Stimulated activated naive CD4-positive, alpha-beta T cell treated with Interleukin-2 at 50 U/mL for 16 hours (primary cell): ENCODE measurements at regions not wholly inside any gene's neighbourhood (a gene's known extent, or its start where the extent isn't known, plus 50 kb on each side); places are given as distances from the start of the nearest gene placed in this dataset.

Experiments used
- DNase-seq: peaks from one replicate; lab custom pipeline; 2025; lab: John Stamatoyannopoulos, UW

DNA sequence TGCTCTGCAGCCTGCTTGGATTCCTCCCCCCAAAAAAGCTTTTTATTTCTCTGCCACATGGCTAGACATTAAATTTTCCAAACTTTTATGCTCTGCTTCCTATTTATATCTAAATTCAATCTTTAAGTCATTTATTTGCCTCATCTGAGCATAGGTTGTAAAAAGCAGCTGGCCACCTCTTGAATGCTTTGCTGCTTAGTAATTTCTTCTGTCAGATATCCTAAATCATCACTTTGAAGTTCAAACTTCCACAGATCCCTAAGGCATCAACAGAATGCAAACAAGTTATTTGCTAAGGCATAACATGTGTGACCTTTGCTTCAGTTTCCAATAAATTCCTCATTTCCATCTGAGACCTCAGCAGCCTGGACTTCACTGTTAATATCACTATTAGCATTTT, 209.6 kb downstream of the FSCB start:
- DNase-seq = no peak

DNA sequence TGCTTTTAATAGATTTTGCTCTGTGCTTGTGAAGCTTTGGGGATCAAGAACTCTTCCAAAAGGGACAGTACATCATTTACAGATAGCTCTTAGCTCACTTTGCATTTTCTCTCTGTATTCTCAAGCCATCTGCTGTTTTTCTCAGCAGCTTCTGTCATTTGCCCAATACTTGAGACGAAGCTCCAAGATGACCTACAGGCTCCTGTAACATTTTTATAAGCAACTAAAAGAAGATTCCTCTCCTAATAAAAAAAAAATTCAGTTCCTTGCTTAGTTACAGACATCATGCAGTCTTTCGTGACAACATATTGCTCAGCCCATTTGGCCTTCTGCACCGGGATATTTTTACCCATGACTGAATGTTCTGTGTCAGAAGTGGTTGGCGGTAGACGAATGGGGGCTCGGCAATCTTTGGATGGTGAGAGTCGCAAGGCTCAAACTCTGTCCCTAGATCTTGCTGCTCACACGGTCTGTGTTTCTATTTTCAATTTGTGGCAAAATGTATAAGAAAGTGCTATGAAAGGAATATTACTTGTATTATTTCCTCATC, 215.6 kb downstream of the FSCB start:
- no peak for DNase-seq

DNA sequence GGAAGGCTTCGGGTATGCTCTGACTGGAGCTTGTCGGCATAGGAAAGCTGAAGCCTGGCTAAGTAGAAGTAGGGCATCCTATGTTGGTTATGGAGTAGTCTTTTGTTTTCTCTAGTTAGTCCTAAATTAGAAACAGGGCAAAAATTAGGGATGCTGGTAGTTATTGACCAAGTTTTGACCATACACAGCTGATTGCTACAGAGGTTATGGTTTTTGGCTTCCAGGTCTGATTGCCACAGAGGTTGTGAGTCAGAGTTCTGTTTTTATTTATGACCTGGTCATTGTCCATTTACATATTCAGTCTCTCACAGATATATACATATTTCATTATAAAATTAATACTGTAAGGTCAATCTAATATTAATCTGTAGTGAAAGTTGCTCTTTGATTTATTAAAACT, 219.2 kb downstream of the FSCB start:
- no peak for DNase-seq

DNA sequence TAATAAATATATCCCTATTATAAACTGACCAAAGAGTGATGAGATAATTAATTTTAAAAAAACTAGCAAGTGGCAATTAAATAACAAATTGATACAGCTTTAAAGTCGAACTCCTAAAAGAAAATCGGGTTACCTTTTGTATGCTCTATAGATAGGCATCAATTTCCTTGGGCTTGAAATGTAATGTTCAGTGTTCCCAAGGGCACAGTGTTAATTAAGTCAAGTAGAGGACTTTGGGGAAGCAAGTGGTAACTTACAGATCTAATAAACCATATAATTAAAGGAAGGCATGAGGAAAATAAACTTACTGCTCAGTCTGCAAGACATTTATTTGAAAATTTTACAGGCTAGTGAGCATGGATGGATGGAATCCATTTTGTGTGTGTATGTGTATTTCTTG, 220.9 kb downstream of the FSCB start:
- no peak for DNase-seq

DNA sequence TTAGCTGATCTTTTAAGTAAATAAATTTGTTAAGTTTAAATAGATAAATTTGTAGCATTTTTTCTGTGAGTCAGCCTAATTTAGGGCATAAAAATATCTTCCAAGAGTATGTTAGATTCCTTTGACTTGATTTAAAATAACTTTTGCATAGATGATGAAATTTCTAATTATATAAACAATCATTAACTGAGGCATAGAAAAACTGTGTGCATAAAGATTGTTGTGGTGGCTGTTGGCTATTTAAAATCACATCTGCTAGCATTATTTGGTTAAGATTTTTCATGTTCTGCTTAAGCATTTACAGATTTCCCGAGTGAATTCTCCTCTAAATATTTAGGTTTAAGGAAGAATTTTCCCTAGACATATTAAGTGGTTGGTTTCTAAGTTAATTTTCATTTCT, 223.2 kb downstream of the FSCB start:
- no peak for DNase-seq

DNA sequence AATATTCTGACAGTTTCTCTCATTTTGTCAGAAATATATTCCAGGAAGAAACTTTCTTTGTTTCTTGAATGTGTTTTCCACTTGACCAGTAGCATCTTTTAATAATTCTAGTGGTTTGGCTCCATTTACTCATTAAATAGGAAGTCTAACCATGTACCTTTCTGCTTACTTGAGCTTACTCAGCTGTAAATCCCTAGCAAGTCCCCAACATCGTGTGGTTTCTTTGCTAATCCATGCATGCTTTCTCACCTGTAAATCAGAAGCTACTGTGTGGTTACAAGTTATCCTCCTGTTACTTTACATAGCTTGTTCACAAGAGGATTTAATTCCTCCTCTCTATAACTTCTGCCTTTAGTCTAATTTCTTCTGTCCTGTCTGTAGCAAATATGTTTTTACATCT, 227.7 kb downstream of the FSCB start:
- no peak for DNase-seq

DNA sequence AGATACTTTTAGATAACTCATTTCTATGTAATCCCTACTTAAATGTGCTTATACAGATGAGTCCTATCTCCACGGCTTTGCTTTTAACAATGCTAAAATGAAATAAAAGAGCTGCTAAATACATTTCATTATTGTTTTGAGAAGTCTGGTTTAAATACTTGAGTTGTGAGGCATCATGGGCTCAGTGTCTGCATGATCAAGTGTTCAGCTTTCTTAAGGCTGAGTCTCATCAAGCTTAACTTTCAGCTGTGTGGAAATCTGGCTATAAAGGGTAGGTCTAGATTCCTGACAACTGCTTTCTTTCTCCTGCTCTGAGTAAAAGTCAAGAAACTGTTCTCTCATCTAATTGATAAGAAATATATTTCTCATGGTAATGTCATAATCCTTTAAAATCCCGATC, 235.4 kb downstream of the FSCB start:
- no peak for DNase-seq

DNA sequence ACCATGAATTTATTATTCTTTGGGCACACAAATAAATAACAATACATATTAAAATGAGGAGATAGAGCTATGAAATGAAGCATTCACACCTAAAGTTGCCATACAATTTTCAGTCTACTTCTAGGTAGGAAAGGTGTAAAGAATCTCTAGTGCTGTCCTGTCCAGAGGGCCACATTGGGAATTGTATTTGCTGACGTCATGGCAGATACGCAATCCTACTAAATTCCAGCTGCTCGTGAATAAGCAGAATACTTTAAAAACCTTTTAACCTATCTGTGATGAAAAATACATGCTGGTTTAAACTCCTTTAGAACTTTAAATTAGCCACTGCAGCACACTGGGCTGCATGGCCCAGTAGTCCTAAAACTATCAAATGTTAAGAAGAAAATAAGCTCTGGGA, 236.1 kb downstream of the FSCB start:
- no peak for DNase-seq

DNA sequence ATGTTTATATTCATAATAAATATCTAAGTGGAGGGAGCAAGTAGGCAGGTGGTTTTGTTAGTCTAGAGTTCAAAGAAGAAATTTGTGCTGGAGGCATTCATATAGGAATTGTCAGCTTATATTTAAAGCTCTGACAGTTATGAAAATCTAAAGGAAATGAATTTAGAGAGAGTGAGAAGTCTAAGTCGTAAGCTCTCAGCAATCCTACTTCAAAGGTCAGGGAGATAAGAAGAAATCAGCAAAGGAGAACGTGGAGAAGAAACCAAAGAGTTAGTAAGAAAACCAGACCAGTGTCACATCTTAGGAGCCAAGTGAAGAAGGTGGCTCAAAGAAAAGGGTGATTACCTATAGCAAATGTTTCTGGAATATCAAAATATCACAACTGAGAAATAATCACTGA, 241.8 kb downstream of the FSCB start:
- no peak for DNase-seq

DNA sequence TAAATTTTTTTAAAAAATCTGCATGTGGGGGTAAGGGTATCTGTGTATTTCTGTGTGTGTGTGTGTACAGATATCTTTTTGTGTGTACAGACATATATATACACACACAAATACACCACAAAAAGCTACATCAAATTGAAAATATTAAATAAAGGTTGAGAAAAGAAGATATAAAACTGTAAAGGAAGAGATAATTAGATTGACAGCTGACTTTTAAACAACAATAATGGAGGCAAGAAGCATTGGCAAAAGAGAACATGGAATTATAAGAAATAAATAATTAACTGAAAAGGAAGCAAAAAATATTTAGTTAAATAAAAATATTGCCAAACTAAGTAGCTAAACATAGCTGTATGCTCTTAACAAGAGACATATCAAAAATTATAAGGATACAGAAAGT, 291.4 kb downstream of the FSCB start:
- DNase-seq = no peak

DNA sequence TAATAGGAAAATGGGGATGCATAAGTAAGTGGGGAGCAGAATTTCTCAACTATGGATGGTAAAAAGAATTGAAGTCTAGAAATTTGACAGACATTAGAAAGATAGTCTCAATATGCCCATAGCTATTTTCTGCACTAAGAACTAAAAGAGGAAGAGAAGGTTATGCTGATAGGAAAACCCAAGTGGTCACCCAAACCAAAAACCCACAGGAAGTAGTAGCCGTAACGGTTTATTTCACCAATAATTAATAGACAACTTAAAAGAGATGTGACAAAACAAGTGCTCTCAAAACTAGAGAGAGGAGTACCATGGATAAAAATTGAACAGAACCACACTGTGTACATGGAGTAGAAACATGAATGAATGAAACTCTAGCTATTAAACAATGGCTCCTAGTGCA, 295.4 kb downstream of the FSCB start:
- DNase-seq = no peak

DNA sequence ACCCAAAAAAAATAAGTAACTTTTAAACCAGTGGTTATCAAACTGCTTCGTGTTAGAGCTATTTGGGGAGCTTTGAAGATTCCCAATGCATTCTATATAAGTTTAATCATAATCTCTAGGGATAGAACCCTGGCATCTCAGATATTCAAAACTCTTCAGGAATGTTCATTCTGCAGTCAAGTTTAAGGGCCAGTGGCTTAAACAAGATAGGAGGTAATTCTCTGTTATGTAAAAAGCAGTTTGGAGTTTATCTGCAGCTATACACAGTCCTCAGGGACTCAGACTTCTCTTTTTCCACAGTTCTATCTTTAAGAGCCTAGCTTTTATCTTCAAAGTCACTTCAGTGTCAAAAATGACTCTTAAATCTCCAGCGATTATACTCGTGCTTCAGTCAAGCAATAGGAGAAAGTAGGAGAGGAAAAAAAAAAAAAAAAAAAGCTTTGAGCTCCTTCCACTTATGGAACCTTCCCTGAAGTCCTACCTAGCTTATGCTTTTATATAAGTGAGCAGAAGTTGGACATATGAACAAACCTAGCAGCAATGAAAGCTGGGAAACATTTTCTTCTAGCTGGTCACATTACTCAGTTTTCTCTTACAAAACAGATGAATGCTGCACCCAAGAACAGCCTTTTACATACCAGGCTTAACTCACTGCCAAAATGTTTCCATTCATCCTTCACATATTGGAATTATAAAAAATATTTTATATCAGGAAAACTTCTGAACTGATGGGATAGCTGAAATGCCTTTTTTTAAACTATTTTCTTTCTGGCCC, 302.8 kb downstream of the FSCB start:
- no peak for DNase-seq

DNA sequence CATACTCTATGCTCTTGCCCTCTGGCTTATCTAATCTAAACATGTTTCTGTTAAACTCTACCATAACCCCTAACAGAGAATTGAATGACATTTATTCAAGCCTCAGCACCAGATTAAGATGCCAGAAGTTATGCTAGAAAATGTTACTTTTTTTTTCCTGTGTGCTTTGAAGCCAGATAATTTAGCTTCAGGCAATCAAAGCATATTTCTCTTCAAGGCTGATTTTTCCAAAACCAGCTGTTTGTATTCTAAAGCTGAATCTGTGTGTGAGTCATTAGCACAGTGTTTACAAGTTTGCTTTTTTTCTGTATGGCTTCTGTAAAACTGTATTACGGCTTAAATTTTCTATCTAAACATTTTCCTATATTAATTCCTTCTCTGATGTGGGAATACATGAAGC, 326.1 kb downstream of the FSCB start:
- no peak for DNase-seq

DNA sequence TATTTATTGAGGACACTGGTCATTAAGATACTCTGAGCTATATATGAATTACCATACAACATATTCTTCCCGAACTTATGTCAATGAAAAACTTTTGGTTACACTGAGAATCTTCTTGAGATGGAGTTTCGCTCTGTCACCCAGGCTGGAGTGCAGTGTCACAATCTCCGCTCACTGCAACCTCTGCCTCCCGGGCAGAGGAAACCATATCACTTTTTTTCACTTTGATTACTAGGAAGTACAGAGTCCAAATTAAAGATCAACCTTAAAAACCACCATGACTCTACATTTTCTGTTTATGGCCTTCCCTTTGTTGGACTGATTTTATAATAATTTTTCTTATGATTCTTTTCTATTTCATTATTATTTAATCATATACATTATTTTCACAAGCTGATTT, 336.5 kb downstream of the FSCB start:
- DNase-seq = no peak

DNA sequence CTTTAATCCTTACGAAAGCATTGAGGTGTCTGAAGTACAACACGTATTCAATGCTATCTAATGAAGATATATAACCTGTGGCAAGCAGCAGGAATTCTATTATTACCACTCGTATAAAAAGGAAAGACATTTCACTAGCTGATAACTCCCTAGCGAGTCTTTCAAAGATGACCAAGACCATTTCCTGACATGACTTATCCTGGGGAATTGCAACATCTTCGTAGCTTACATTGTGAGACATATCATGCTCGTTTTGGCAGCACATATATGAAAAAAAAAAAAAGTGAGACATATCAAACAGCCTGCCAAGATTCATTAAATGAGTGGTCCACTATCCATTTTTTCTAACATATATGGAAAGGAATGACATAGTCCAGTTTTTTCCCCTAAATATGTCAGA, 337.0 kb downstream of the FSCB start:
- no peak for DNase-seq

DNA sequence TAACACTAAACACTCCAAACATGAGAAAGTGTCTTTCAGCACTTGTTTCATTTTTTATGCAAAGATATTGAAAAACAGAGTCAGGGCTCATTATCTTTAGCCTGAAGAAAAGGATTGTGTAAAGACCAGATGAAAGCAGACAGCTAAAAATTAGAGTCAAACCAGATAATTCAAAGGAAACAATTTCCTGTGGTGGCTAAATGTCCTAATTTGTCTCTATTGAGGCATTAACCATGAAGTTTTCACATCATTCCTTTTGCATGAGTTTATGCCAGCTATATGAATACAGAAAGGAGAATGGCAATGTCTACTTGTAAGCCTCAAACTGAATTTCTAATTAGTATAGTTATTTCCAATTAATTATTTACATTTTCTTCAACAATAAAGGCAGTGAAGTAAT, 338.5 kb downstream of the FSCB start:
- no peak for DNase-seq

DNA sequence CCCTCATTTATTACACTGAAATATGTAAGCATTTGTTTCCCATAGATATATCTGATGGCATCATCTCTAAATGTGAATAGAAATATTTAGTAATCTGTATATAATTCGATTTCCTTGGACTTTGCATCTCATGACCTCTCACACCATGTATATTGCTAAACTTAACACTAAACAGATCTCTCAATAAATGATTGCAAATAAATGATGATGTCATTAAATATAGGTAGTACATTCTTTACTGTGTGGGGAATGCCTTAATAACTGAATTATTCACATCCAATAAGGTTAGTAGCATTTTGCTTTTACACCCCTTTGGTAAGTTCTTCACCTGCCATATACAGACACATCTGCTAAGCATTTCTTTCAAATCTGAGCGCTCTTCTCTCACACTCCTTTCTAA, 340.5 kb downstream of the FSCB start:
- DNase-seq = no peak

DNA sequence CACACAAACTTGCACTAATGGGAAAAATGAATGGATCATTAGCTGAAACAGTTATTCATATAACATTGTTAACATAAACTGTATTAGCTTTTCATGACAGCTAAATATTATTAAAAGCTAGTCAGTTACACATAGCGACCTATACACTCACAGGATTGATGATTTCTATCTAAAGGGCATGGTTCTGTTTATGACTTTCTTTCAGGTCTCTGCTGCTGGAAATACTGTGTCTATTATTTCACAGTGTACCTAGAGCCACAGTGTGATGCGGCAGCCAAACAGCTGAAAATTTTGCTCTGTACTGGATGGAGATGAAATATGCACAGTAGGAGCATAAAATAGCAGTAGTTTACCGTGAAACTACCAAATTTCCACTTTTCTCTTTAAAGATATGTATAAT, 341.1 kb downstream of the FSCB start:
- DNase-seq = no peak

DNA sequence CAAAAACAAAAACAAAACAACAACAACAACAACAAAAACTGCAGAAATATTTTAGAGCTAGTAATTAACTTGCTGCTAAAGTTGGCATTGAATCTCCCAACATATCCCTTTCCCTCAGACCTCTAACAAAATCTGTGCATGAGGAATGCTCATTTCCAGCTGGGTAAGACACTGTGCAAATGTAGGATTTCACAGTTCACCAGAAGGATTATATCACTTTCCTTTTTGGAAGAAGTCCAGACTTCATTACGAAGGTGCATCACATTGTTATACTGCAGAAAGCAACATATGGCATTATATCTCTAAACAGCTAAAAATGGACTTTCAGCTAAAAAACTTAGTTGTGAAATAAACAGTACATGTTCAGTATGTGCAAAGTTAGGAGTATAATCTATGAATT, 341.8 kb downstream of the FSCB start:
- no peak for DNase-seq

DNA sequence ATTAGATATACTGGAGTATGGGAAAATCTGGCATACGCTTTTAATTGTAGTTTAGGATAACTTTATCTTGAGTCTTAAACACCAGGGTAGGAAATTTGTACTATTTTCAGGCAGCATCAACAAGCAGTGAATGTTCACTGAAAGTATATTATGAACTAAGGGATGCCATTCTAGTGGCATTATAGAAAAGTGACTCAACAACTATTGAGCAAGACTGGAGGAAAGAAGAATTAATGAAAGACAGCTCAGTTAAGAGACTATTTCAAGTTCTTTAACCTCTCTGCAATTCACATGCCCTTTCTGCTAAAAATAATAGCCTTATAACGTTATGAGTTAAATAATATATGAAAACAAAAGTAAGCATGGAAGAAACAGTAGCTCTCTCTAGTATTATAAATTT, 343.1 kb downstream of the FSCB start:
- DNase-seq = no peak

DNA sequence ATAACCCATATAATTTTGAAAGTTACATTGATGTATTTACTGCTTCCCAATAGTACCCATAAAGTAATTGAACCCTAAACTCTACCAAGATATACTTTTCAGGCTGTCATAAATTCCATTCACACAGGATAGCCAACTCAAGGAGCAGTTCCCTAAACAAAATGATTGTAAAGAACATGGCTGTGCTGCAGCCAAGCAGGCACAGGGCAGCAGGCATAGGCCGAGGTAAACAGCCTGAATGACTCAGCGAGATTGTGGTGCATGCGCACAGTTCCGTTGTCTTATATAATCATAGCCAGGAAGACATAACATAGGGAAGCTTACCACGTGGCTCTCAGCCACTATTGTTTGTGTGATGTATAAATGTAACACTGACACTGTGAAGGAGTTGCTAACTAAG, 344.9 kb downstream of the FSCB start:
- DNase-seq = no peak

DNA sequence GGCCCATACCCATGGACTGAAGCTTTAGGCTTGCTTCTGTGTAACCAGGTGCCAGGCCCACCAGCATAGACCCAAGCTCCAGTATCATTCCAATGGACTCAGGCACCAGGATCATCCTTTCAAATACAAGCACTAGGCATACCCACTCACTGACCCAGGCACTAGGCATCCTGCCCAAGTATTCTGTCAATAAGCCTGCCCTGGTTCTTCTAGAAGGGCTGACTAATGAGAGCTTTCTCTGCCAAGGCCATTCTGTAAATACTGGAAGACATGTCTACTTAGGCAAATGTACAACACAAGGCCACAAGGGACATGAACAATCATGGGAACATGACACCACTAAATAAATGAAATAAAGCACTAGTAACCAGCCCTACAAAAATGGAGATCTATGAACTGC, 352.2 kb downstream of the FSCB start:
- no peak for DNase-seq

DNA sequence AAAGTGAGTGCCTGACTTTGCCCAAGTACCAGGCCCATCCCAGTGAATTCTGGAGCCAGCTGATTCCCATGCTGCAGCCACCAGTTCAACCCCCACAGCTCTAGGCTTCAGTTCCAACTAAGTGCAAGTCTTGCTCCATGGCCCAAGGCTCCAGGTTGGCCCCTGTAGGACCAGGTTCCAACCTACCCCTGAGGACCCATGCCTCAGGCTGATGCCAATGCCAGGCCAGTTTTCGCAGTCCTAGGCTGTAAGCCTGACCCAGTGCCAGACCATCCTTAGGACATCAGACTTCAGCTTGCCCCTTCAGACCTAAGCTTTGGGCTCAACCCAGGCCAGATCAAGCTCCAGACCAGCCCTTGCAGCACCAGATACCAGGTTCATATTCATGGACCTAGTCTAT, 352.6 kb downstream of the FSCB start:
- DNase-seq = no peak

DNA sequence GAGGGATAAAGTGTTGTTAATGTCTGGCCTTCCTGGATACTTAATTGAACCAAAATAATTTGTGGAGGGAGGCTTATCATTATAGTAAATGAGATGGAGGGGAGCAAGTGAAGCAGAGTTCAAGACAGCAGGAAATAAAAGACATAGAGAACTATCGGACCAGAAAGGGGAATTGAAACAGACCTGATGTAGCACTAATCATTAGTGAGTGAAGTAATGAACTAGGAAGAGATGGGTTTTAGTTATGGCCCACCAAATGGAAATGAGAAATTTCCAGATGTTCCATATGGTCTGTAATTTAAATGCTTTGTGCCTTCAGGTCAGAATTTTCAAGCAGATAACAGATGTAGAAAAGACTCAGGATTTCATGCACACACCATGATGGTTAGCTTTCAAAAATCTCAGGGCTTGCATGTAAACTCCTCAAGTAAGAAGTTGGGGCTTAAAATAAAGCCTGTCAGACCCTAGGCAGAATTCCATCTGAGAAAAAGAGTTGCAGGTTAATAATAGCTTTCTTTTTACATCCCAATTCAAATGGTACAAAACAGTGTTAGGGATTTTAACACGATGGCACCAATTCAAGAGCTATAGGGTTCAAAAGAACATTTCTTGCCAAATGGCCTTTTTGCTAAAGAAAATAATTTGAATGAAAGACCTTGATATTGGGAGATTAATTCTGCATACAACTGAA, 355.8 kb downstream of the FSCB start:
- DNase-seq = no peak
